Prostate gland (tissue), 2 donors: ENCODE measurements at regions not wholly inside any gene's neighbourhood (a gene's known extent, or its start where the extent isn't known, plus 50 kb on each side); places are given as distances from the start of the nearest gene placed in this dataset.

ENCODE experiments used
- DNase-seq: peaks from one replicate; pipeline ENCODE4 v3.0.0-alpha.2; 2019; ENCODE audit warnings: low spot score
- H3K27ac ChIP-seq, 2 donors: fragments of 200-600 bp; sonication (generic); 2 replicates each; pipeline ENCODE4 v1.5.1; 2017 to 2019
- H3K27me3 ChIP-seq: fragments of 200-600 bp; sonication (generic); replicated peaks from 2 replicates; pipeline ENCODE4 v1.5.1; 2019; ENCODE audit not compliant: insufficient read depth
- H3K36me3 ChIP-seq, 2 donors: fragments of 200-600 bp; sonication (generic); 1 replicate in 1 of 2; 2 replicates in 1 of 2; pipeline versions ENCODE4 v1.5.1 to v1.8.1; 2017 to 2019
- H3K4me1 ChIP-seq: fragments of 200-600 bp; sonication (generic); replicated peaks from 2 replicates; pipeline ENCODE4 v1.5.1; 2019
- H3K4me3 ChIP-seq, 2 donors: fragments of 200-600 bp; sonication (generic); 2 replicates each; pipeline ENCODE4 v1.5.1; 2017 to 2019
- H3K9me3 ChIP-seq: fragments of 200-600 bp; sonication (generic); 2 replicates; pipeline ENCODE4 v1.5.1; 2017
- POLR2A ChIP-seq: fragments of 450-650 bp; IDR thresholded peaks from one replicate; pipeline ENCODE4 v1.6.1; 2016; ENCODE audit warnings: antibody characterized with exemption, mild to moderate bottlenecking
- POLR2AphosphoS5 ChIP-seq: sonication (generic); formaldehyde crosslinking; IDR thresholded peaks from one replicate; pipeline ENCODE4 v1.6.1; 2017; ENCODE audit warnings: antibody characterized with exemption
- WGBS: methylation state at CpG from one replicate; pipeline ENCODE4 v1.1.5; 2018; 5-methylcytosine and 5-hydroxymethylcytosine counted together
- intact Hi-C: fragments of 100-400 bp; cut with DNase I; formaldehyde crosslinking; loops from one replicate; pipeline ENCODE4 v1.14.2; 2022
- TF ChIP-seq, protein P1 (sequence below), 4 experiments: fragments of 200-600 bp in 2 of 4; fragments of 450-650 bp in 2 of 4; sonication (generic) in 2 of 4; IDR thresholded peaks; 1 replicate in 3 of 4; 2 replicates in 1 of 4; pipeline ENCODE4 v1.5.1; 2016 to 2019; ENCODE audit warnings: antibody characterized with exemption in 4 of 4, mild to moderate bottlenecking in 2 of 4, moderate library complexity in 2 of 4

DNA sequence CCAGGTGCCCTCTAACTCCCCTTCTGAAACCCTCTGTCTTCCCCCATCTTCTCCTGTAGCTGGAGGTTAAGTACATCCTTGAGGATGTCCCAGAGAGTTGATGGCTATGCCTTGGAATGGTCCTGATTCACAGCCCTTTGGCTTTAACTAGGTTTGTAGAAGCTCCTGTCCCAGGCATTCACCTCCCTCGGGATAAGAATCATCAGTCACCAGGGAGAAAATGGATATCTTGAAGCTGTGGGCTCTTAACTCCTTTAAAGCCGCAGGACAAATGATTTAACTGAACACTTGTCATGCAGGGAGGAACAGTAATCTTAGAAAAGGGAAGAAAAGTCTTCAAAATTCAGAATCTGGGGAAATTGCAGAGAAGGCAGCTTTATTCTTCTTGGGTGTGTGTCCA, 139.9 kb downstream of the PSAT1 start:
- 78% methylated on average over 2 of the region's 2 CpGs for WGBS
- intact Hi-C loops, result no loop called here
- DNase-seq, result no peak
- Histone ChIP-seq H3K36me3 (no peaks in the 10 kb centered on the region), H3K27ac (no peak overlapping the region), H3K27me3 (no peaks in the 10 kb centered on the region), H3K4me1 (no peaks in the 10 kb centered on the region), H3K9me3 (no peaks in the 10 kb centered on the region), H3K4me3 (no peak overlapping the region)
- TF ChIP-seq POLR2A, result no peak
- TF ChIP-seq, protein P1, sequence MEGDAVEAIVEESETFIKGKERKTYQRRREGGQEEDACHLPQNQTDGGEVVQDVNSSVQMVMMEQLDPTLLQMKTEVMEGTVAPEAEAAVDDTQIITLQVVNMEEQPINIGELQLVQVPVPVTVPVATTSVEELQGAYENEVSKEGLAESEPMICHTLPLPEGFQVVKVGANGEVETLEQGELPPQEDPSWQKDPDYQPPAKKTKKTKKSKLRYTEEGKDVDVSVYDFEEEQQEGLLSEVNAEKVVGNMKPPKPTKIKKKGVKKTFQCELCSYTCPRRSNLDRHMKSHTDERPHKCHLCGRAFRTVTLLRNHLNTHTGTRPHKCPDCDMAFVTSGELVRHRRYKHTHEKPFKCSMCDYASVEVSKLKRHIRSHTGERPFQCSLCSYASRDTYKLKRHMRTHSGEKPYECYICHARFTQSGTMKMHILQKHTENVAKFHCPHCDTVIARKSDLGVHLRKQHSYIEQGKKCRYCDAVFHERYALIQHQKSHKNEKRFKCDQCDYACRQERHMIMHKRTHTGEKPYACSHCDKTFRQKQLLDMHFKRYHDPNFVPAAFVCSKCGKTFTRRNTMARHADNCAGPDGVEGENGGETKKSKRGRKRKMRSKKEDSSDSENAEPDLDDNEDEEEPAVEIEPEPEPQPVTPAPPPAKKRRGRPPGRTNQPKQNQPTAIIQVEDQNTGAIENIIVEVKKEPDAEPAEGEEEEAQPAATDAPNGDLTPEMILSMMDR (IDR thresholded peaks at IDR 0.05), result no peak
- no peak for TF ChIP-seq POLR2AphosphoS5

DNA sequence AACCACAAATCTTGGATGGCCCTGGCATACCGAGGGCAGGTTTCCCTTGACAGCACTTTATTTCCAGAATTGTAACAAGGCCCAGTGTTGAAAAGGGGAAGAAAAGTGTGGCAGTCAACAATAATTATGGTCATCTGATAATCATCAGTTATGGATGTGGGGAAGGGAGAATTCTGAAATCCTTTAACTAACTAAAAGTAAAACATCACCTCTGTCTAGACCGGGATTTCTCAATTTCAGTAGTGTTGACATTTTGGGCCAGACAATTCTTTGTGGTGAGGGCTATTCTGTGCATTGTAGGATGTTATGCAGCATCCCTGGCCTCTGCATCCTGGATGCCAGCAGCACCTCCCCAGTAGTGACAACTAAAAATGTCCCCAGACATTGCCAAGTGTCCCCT, 140.4 kb downstream of the PSAT1 start:
- TF ChIP-seq, protein P1 (IDR thresholded peaks at IDR 0.05), result no peak
- TF ChIP-seq POLR2AphosphoS5, result no peak
- TF ChIP-seq POLR2A, result no peak
- intact Hi-C loops, result no loop called here
- Histone ChIP-seq H3K36me3 (no peaks in the 10 kb centered on the region), H3K4me3 (no peak overlapping the region), H3K27me3 (no peaks in the 10 kb centered on the region), H3K27ac (no peak overlapping the region), H3K4me1 (no peaks in the 10 kb centered on the region), H3K9me3 (no peaks in the 10 kb centered on the region)
- DNase-seq, result no peak
- WGBS, result 83% methylated on average over 2 of the region's 2 CpGs

DNA sequence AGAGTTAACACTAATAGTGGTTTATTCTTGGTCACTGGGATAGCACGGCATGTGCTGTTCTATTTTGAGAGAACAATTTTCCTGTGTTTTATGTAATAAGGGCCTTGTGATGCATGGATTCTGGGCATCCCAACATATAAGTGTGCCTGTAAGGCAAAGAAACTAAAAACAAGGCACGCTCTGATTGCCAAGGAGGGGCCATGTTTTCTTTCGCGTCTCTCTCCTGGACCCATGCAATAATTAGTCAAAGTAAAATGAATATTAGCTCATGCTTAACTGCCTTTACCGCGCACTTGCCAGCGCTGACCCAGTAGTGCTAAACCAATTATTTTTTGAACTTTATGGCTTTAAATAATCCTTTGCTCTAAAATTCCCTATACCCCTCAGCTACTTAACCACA, 140.9 kb downstream of the PSAT1 start:
- H3K27me3 ChIP-seq, result no peaks in the 10 kb centered on the region
- TF ChIP-seq, protein P1 (IDR thresholded peaks at IDR 0.05), result no peak
- TF ChIP-seq POLR2AphosphoS5 (no peak), POLR2A (no peak)
- no peaks in the 10 kb centered on the region for H3K36me3 ChIP-seq
- H3K4me1 ChIP-seq, result no peaks in the 10 kb centered on the region
- no peak for DNase-seq
- H3K4me3 ChIP-seq, result no peak overlapping the region
- H3K9me3 ChIP-seq, result no peaks in the 10 kb centered on the region
- 94% methylated on average over 7 of the region's 7 CpGs for WGBS
- intact Hi-C loops, result no loop called here
- no peak overlapping the region for H3K27ac ChIP-seq

DNA sequence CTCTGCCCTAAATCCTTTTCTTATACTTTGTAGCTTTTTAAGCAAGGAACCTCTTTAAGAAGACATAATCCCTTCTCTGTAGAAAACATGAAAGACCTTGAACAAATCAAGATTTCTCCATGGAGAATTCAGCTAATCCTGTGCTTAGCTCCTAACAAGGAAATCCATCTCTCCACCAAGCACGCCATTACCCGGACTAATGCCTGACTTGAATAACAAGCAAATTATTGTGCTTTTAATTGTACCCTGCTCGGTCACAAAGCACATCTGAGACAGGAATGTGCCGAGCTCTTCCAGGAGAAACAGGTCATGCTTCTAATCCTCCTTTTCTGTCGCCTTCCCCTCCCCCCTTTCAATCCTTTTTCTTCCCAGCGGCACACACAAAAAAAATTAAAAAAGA, 141.3 kb downstream of the PSAT1 start:
- 53% methylated on average over 6 of the region's 6 CpGs for WGBS
- no peak overlapping the region for H3K4me3 ChIP-seq
- H3K27ac ChIP-seq, result no peak overlapping the region
- no peaks in the 10 kb centered on the region for H3K4me1 ChIP-seq
- intact Hi-C loops, result no loop called here
- H3K36me3 ChIP-seq, result no peaks in the 10 kb centered on the region
- no peak for DNase-seq
- no peaks in the 10 kb centered on the region for H3K9me3 ChIP-seq
- TF ChIP-seq POLR2AphosphoS5 (no peak), POLR2A (no peak)
- TF ChIP-seq, protein P1 (IDR thresholded peaks at IDR 0.05), result no peak
- H3K27me3 ChIP-seq, result no peaks in the 10 kb centered on the region

DNA sequence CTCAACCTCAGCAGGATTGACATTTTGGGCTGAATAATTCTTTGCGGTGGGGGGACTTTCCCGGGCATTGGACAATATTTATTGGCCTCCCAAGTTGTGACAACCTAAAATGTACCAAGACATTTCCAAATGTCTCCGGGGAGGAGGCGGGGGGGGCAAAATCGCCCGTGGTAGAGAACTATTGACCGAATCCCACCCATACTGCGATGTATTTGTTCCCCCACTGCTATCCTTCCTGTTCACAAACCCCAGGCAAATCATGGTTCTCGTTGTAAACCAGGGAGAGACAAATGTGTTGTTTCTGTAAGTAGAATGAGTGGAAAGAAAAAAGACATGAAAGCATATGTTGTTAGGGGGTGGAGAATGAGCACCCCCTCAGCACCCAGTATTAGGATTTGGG, 141.9 kb downstream of the PSAT1 start:
- DNase-seq, result no peak
- WGBS, result 43% methylated on average over 9 of the region's 9 CpGs
- no peaks in the 10 kb centered on the region for H3K36me3 ChIP-seq
- H3K27me3 ChIP-seq, result no peaks in the 10 kb centered on the region
- no peaks in the 10 kb centered on the region for H3K9me3 ChIP-seq
- intact Hi-C loops, result no loop called here
- no peak overlapping the region for H3K27ac ChIP-seq
- TF ChIP-seq, protein P1 (IDR thresholded peaks at IDR 0.05), result no peak
- TF ChIP-seq POLR2A (no peak), POLR2AphosphoS5 (no peak)
- H3K4me3 ChIP-seq, result no peak overlapping the region
- no peaks in the 10 kb centered on the region for H3K4me1 ChIP-seq
